ENCODE measurements at regions not wholly inside any gene's neighbourhood (a gene's known extent, or its start where the extent isn't known, plus 50 kb on each side); places are given as distances from the start of the nearest gene placed in this dataset.
A peak's percentile ranks its signal among the peaks of the same experiment; 100 is the strongest.

GRCh38 chr14:53473480-53473879 lies 320.4 kb upstream of the DDHD1 start:
- H3K9ac ChIP-seq (ENCODE audit: extremely low read depth, insufficient read length, low read length): no peak overlapping the region
- no peak overlapping the region for H2AFZ ChIP-seq (ENCODE audit: low read length)
- H3K4me1 Mint-ChIP-seq: peaks cover 16 to 17% of the 10 kb centered on the region in 2 experiments
- H2BK20ac ChIP-seq (ENCODE audit: low read depth, low read length, poor library complexity, severe bottlenecking): no peak overlapping the region
- no peak overlapping the region for H3K56ac ChIP-seq (ENCODE audit: insufficient read length, low read depth, low read length)
- H2BK5ac ChIP-seq (ENCODE audit: insufficient read length, low read length): no peak overlapping the region
- no peak overlapping the region; a peak in 1 of 7 replicates for H3K27ac Mint-ChIP-seq
- H3K27ac ChIP-seq (ENCODE audit: insufficient read length, low read depth, low read length): no peak overlapping the region
- no CpG with 5 or more reads among the region's 1 CpG for WGBS (ENCODE audit: extremely low coverage, insufficient read length, low lambda C conversion rate)
- H4K8ac ChIP-seq (replicated peaks; ENCODE audit: insufficient read length, low read depth, low read length): no peak overlapping the region
- no peak overlapping the region for H3K4me3 Mint-ChIP-seq
- H3K23ac ChIP-seq (ENCODE audit: insufficient read length, low read depth, low read length): no peak overlapping the region
- no peaks in the 10 kb centered on the region for H3K23me2 ChIP-seq (ENCODE audit: insufficient read length, low read depth, low read length, poor library complexity, severe bottlenecking)
- no peak overlapping the region for H3K18ac ChIP-seq (ENCODE audit: insufficient read length, low read depth, low read length)
- TF ChIP-seq CTCF (conservative IDR thresholded peaks at IDR 0.05): peak; percentile 38
- H4K20me1 ChIP-seq (ENCODE audit: control insufficient read depth, insufficient read depth, insufficient read length): no peaks in the 10 kb centered on the region
- no peak overlapping the region for H2BK12ac ChIP-seq (ENCODE audit: insufficient read length, low read depth, low read length)
- no peak overlapping the region for H3K4ac ChIP-seq (ENCODE audit: low read depth, low read length)
- no peak for DNase-seq
- H3K27me3 ChIP-seq (ENCODE audit: insufficient read depth, low read length): no peaks in the 10 kb centered on the region
- H4K5ac ChIP-seq (ENCODE audit: insufficient read length, low read depth, low read length): no peak overlapping the region
- H2BK15ac ChIP-seq (ENCODE audit: low read depth, low read length): no peak overlapping the region
- H3K36me3 Mint-ChIP-seq (ENCODE audit: insufficient read depth in 1 of 3, low read depth in 3 of 3): no peaks in the 10 kb centered on the region
- H3K79me2 ChIP-seq (ENCODE audit: insufficient read depth, low read length): no peaks in the 10 kb centered on the region
- H3K9me3 ChIP-seq (ENCODE audit: control insufficient read depth, low read depth, low read length): no peaks in the 10 kb centered on the region
- no peaks in the 10 kb centered on the region; the same call in 1 of the 2 replicates for H3K4me1 ChIP-seq (ENCODE audit: insufficient read depth, low read length)
- H2AK5ac ChIP-seq (ENCODE audit: insufficient read length, low read length): no peak overlapping the region
- H3K79me1 ChIP-seq (ENCODE audit: insufficient read depth, low read depth, low read length, poor library complexity, severe bottlenecking): no peaks in the 10 kb centered on the region
- H3K27me3 Mint-ChIP-seq (ENCODE audit: low read depth): no peaks in the 10 kb centered on the region
- H3T11ph ChIP-seq (ENCODE audit: low read length): no peak overlapping the region
- H2BK120ac ChIP-seq (ENCODE audit: low read depth, low read length, poor library complexity, severe bottlenecking): no peak overlapping the region
- H3K4me2 ChIP-seq (ENCODE audit: insufficient read depth, insufficient read length, low read length): no peak overlapping the region
- H3K14ac ChIP-seq (ENCODE audit: insufficient read depth, low read length): no peak overlapping the region
- H3K9me3 Mint-ChIP-seq: no peaks in the 10 kb centered on the region
- H4K91ac ChIP-seq (ENCODE audit: insufficient read length, low read depth, low read length): no peak overlapping the region
